Small intestine (tissue), 7 donors: ENCODE measurements at regions not wholly inside any gene's neighbourhood (a gene's known extent, or its start where the extent isn't known, plus 50 kb on each side); places are given as distances from the start of the nearest gene placed in this dataset.
"Not testable (repeated sequence)": the region's sequence is repeated elsewhere in the genome, so short reads cannot be mapped to it uniquely, and the experiment has no call there.

Source experiments
- DNase-seq, 2 donors: peaks; one replicate each; pipeline versions ENCODE4 v3.0.0 to v3.0.0-alpha.2; 2013
- FAIRE-seq: peaks from 2 replicates; lab custom pipeline; 2012; peaks lifted over from hg19 to GRCh38; lab: Jason Lieb, UNC
- H3K27ac ChIP-seq, 3 donors: one replicate each; pipeline ENCODE4 v1.5.1; 2013; ENCODE audit warnings: low read length in 2 of 3, mild to moderate bottlenecking in 2 of 3, control low read depth in 1 of 3, inconsistent platforms in 1 of 3, low read depth in 1 of 3, moderate library complexity in 1 of 3
- H3K27me3 ChIP-seq, 3 donors: one replicate each; pipeline ENCODE4 v1.6.1; 2013; ENCODE audit warnings: low read length in 3 of 3, inconsistent platforms in 1 of 3; ENCODE audit not compliant: control insufficient read depth in 3 of 3, insufficient read depth in 3 of 3
- H3K36me3 ChIP-seq, 3 donors: one replicate each; pipeline ENCODE4 v1.6.1; 2013; ENCODE audit warnings: low read length in 3 of 3, inconsistent platforms in 1 of 3, low read depth in 1 of 3, mild to moderate bottlenecking in 1 of 3, moderate library complexity in 1 of 3; ENCODE audit not compliant: control insufficient read depth in 3 of 3, insufficient read depth in 2 of 3
- H3K4me1 ChIP-seq, 3 donors: one replicate each; pipeline ENCODE4 v1.6.1; 2013; ENCODE audit warnings: low read length in 2 of 3, inconsistent platforms in 1 of 3, low read depth in 1 of 3, mild to moderate bottlenecking in 1 of 3, moderate library complexity in 1 of 3; ENCODE audit not compliant: control insufficient read depth in 3 of 3, insufficient read depth in 2 of 3
- H3K4me3 ChIP-seq, 3 donors: one replicate each; pipeline ENCODE4 v1.5.1; 2013; ENCODE audit warnings: low read length in 3 of 3, control low read depth in 1 of 3, inconsistent platforms in 1 of 3, low read depth in 1 of 3, mild to moderate bottlenecking in 1 of 3, moderate library complexity in 1 of 3
- H3K9me3 ChIP-seq, 2 donors: one replicate each; pipeline ENCODE4 v1.6.1; 2013; ENCODE audit warnings: low read depth in 1 of 2, low read length in 1 of 2; ENCODE audit not compliant: control insufficient read depth in 2 of 2, insufficient read depth in 1 of 2
- WGBS, 3 donors: extraction: QIAGEN DNeasy Blood & Tissue Kit; methylation state at CpG; one replicate each; pipeline ENCODE4 v1.1.7; 2013; 5-methylcytosine and 5-hydroxymethylcytosine counted together
- donor health status: healthy with polysubstance abuse.
- donor health status: control.
- donor health status: control.
- donor health status: Bipolar disorder and iron deficiency.
- donor health status: healthy.

DNA sequence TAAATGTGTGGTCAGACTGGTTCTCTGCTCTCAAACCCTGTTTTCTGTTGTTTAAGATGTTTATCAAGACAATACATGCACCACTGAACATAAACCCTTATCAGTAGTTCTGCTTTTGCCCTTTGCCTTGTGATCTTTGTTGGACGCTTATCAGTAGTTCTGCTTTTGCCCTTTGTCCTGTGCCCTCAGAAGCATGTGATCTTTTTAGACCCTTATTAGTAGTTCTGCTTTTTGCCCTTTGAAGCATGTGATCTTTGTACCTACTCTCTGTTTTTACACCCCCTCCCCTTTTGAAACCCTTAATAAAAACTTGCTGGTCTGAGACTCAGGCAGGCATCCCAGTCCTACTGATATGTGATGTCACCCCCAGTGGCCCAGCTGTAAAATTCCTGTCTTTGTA, 121.7 kb upstream of the GC start:
- peak in 1 of 2 donors; percentile 34 for DNase-seq
- WGBS, 3 donors = 4 to 57% (median 32%) methylated on average over 1 of the region's 1 CpG
- not testable (repeated sequence) for H3K27ac ChIP-seq, H3K4me1 ChIP-seq, FAIRE-seq, H3K36me3 ChIP-seq, H3K27me3 ChIP-seq, H3K4me3 ChIP-seq
- peaks cover 0 to 18% of the 10 kb centered on the region in 2 donors for H3K9me3 ChIP-seq

- H3K27me3 ChIP-seq = no peaks in the 10 kb centered on the region
- peaks cover 0 to 5% (median 0%) of the 10 kb centered on the region in 3 donors for H3K4me1 ChIP-seq
- DNase-seq = no peak
- H3K4me3 ChIP-seq = no peak overlapping the region
- 88 to 92% (median 88%) methylated on average over 3 of the region's 3 CpGs for WGBS, 3 donors
- no peak for FAIRE-seq
- H3K9me3 ChIP-seq = peaks cover 0 to 18% of the 10 kb centered on the region in 2 donors
- no peak overlapping the region for H3K27ac ChIP-seq
- H3K36me3 ChIP-seq = no peaks in the 10 kb centered on the region
Observed at GRCh38 chr4:71906096-71906495, 122.2 kb upstream of the GC start.

DNA sequence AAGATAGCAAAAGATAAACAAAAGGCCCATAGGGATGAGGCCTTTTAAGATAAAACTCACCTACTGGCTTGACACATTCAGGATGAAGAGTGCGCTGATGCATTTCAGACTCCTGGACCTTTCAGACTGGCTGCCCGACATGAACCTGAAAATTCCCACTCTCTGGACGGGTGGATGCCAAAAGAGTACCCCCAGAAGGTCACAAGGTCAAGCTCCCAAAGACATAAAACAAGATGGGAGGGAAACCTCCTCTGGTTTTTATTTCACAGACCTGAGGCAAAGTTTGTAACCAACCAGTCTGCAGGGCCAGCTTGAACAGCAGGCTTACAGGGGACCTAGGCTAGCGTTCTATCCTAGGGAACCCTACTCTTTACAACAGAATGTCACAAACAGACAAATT, 123.2 kb upstream of the GC start:
- peaks cover 0 to 18% of the 10 kb centered on the region in 2 donors for H3K9me3 ChIP-seq
- no peak overlapping the region for H3K4me3 ChIP-seq
- DNase-seq (no peak), FAIRE-seq (no peak)
- H3K27me3 ChIP-seq = no peaks in the 10 kb centered on the region
- peaks cover 0 to 5% (median 0%) of the 10 kb centered on the region in 3 donors for H3K4me1 ChIP-seq
- no peak overlapping the region for H3K27ac ChIP-seq
- 75 to 93% (median 76%) methylated on average over 4 of the region's 4 CpGs for WGBS, 3 donors
- no peaks in the 10 kb centered on the region for H3K36me3 ChIP-seq

DNA sequence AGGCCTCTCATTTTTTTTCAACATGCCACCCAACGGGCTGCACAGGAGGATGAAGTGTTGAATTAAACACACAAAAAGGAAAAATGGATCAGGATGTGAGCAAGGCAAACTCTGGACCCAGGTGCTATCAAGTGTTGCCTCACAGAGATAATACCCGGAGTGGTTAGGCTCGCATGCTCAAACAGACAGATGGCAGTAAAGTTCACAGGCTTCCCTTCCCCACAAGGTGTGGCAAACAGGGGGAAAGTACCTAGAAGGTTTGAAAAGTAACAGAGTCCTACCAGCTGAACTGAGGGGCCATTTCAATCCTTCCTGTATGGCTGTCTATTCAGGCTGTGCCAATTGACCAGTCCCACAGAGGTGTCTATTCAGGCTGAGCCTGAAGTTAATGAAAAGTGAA, 123.9 kb upstream of the GC start:
- 14 to 59% (median 30%) methylated on average over 3 of the region's 3 CpGs for WGBS, 3 donors
- Histone ChIP-seq H3K4me3 (no peak overlapping the region), H3K9me3 (peaks cover 0 to 18% of the 10 kb centered on the region in 2 donors), H3K4me1 (peaks cover 0 to 5% (median 0%) of the 10 kb centered on the region in 3 donors), H3K27me3 (no peaks in the 10 kb centered on the region), H3K36me3 (no peaks in the 10 kb centered on the region), H3K27ac (no peak overlapping the region)
- DNase-seq (peak; percentile 69 to 77), FAIRE-seq (no peak)

GRCh38 chr4:71913275-71913674, 118.5 kb upstream of the NPFFR2 start:
- Histone ChIP-seq H3K4me1 (no peaks in the 10 kb centered on the region), H3K9me3 (no peaks in the 10 kb centered on the region), H3K27ac (no peak overlapping the region), H3K36me3 (no peaks in the 10 kb centered on the region), H3K4me3 (no peak overlapping the region), H3K27me3 (no peaks in the 10 kb centered on the region)
- WGBS, 3 donors = 73 to 88% (median 82%) methylated on average over 2 of the region's 2 CpGs
- no peak for FAIRE-seq
- DNase-seq = no peak

DNA sequence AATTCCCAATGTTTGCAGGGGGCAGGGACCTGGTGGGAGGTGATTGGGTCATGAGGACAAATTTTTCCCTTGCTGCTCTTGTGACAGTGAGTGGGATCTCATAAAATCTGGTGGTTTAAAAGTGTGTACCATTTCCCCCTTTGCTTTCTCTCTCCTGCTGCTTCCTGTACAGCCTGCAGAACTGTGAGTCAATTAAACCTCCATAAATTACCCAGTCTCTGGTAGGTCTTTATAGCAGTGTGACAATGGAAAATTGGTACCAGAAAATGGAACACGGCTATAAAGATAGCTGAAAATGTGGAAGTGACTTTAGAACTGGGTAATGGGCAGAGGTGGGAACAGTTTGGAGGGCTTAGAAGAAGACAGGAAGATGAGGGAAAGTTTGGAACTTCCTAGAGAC, 108.7 kb upstream of the NPFFR2 start:
- Histone ChIP-seq H3K27ac (no peak overlapping the region), H3K4me3 (no peak overlapping the region), H3K4me1 (no peaks in the 10 kb centered on the region), H3K27me3 (no peaks in the 10 kb centered on the region), H3K9me3 (no peaks in the 10 kb centered on the region), H3K36me3 (no peaks in the 10 kb centered on the region)
- no peak for FAIRE-seq
- 47 to 61% (median 50%) methylated on average over 1 of the region's 1 CpG for WGBS, 3 donors
- DNase-seq = no peak

- Histone ChIP-seq H3K4me1 (no peaks in the 10 kb centered on the region), H3K36me3 (no peaks in the 10 kb centered on the region), H3K9me3 (no peaks in the 10 kb centered on the region), H3K4me3 (no peak overlapping the region), H3K27me3 (no peaks in the 10 kb centered on the region), H3K27ac (no peak overlapping the region)
- FAIRE-seq (no peak), DNase-seq (no peak)
- 45 to 68% (median 52%) methylated on average over 1 of the region's 1 CpG for WGBS, 3 donors
Observed at GRCh38 chr4:71930459-71930858, 101.3 kb upstream of the NPFFR2 start.

GRCh38 chr4:71932941-71933340, 98.9 kb upstream of the NPFFR2 start:
- H3K27me3 ChIP-seq = no peaks in the 10 kb centered on the region
- no peak overlapping the region for H3K4me3 ChIP-seq
- no peaks in the 10 kb centered on the region for H3K4me1 ChIP-seq
- FAIRE-seq (no peak), DNase-seq (no peak)
- no peak overlapping the region for H3K27ac ChIP-seq
- 71 to 76% (median 71%) methylated on average over 3 of the region's 3 CpGs for WGBS, 3 donors
- no peaks in the 10 kb centered on the region for H3K9me3 ChIP-seq
- no peaks in the 10 kb centered on the region for H3K36me3 ChIP-seq

DNA sequence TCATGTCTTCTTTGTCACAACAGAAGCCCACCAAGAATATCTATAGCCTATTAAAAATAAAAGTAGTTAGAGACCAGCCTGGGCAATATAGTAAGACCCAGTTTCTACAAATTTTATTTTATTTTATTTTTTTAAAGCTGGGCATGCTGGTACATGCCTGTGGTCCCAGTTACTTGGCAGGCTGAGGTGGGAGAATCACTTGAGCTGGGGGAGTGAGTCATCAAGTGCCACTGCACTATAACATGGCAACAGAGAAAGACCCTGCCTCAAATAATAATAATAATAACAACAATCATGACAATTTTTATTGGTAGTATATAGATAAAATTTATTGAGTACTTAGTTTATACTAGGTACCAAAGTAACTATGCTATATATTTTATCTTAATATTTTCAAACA, 93.0 kb upstream of the NPFFR2 start:
- Histone ChIP-seq H3K27ac (no peak overlapping the region), H3K27me3 (no peaks in the 10 kb centered on the region), H3K4me1 (no peaks in the 10 kb centered on the region), H3K4me3 (no peak overlapping the region), H3K9me3 (no peaks in the 10 kb centered on the region), H3K36me3 (no peaks in the 10 kb centered on the region)
- DNase-seq = no peak
- FAIRE-seq = no peak
